ENCODE measurements at regions not wholly inside any gene's neighbourhood (a gene's known extent, or its start where the extent isn't known, plus 50 kb on each side); places are given as distances from the start of the nearest gene placed in this dataset.

DNA sequence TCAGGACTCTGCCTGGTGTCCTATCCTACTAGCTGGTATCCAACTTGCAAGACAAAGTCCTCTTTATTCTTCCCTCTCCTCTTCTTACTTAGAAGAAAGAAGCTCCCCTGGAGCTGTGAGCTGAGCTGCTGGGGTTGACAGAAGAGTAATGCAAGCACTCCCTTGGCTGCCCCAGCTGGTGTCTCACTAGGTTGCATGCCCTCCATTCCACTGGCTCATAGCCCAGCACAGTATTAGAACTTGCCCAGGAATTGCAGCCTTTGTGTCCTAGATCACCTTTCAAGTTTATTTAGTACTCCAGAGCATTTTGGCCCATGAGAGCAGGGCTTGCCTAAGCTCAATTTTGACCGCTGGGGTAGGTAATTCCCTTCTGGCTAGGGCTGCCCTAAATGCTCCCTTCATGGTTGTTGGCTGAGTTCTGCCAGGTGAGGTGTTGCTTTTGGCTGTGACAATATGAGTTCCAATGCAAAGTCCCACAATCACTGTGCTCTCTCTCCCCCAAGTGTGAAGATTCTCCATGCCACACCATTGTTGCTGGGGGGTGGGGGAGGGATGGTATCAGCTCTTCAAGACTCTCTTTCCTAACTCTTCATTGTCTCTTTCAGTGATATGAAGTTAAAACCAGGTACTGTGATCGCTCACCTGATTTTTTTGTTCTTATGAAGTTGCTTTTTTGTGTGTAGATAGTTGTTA lies 317.4 kb upstream of the DDHD1 start:
- TF ChIP-seq EZH2 (IDR thresholded peaks at IDR 0.05; ENCODE audit: borderline replicate concordance, low read depth, low read length, severe bottlenecking) = no peak
- TF ChIP-seq, protein P1, sequence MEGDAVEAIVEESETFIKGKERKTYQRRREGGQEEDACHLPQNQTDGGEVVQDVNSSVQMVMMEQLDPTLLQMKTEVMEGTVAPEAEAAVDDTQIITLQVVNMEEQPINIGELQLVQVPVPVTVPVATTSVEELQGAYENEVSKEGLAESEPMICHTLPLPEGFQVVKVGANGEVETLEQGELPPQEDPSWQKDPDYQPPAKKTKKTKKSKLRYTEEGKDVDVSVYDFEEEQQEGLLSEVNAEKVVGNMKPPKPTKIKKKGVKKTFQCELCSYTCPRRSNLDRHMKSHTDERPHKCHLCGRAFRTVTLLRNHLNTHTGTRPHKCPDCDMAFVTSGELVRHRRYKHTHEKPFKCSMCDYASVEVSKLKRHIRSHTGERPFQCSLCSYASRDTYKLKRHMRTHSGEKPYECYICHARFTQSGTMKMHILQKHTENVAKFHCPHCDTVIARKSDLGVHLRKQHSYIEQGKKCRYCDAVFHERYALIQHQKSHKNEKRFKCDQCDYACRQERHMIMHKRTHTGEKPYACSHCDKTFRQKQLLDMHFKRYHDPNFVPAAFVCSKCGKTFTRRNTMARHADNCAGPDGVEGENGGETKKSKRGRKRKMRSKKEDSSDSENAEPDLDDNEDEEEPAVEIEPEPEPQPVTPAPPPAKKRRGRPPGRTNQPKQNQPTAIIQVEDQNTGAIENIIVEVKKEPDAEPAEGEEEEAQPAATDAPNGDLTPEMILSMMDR (IDR thresholded peaks at IDR 0.05; ENCODE audit: borderline replicate concordance, extremely low read depth, low read length, poor library complexity, severe bottlenecking) = no peak

All from DND-41 (cell line).